ENCODE measurements at regions not wholly inside any gene's neighbourhood (a gene's known extent, or its start where the extent isn't known, plus 50 kb on each side); places are given as distances from the start of the nearest gene placed in this dataset.

DNA sequence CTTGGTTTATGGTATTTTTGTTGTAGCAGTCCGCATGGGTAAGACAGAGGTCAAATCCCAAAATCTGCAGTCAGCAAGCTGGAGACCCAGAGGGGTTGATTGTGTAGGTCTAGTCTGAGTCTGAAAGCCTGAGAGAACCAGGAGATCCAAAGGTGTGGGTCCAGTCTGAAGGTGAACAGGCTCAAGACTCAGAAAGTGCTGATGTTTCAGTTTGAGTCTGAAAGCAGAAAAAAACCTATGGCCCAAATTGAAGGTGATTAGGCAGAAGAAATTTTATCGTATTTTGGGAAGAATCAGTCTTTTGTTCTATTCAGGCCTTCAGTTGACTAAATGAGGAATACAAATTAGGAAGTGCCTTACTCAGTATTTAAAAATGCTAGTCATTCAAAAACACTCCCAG, 807.8 kb upstream of the FOXG1 start:
- no peaks in the 10 kb centered on the region for H3K36me3 ChIP-seq (ENCODE audit: insufficient read depth, low read length)
- no peaks in the 10 kb centered on the region for H3K27me3 ChIP-seq (ENCODE audit: insufficient read depth, low read length)
- no peaks in the 10 kb centered on the region for H3K79me2 ChIP-seq (ENCODE audit: control insufficient read depth, insufficient read depth, low read length, unreplicated experiment)
- H3K27ac ChIP-seq (ENCODE audit: low read depth, low read length) = no peak overlapping the region
- H3K4me1 ChIP-seq (ENCODE audit: control insufficient read depth, insufficient read depth, low read length, unreplicated experiment) = no peaks in the 10 kb centered on the region
- no peak overlapping the region for H3K4me3 ChIP-seq (ENCODE audit: low read depth, low read length)
- H2AFZ ChIP-seq (ENCODE audit: low read length, unreplicated experiment) = no peak overlapping the region

DNA sequence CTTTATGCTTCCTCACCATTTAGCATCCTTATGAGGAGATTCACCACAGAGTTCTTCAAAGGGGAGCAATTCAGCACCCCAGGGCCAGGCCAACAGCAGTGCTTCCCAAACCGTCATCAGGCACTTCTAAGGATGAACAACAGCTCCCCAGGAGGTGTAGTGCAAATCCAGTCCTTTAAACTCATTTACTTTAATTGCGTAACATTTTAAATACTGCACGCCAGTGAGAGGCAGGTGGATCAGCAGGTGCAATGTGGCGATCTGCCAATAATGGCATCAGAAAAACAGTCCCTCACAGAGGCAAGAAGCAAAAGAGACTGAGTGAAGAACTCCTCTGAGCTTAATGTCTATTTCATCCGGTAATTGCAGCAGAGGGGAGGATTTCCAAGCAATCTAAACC, 770.9 kb upstream of the FOXG1 start:
- Histone ChIP-seq H3K4me3 (ENCODE audit: low read depth, low read length) (no peak overlapping the region), H3K27ac (ENCODE audit: low read depth, low read length) (no peak overlapping the region), H3K36me3 (ENCODE audit: insufficient read depth, low read length) (no peaks in the 10 kb centered on the region), H3K79me2 (ENCODE audit: control insufficient read depth, insufficient read depth, low read length, unreplicated experiment) (no peaks in the 10 kb centered on the region), H2AFZ (ENCODE audit: low read length, unreplicated experiment) (no peak overlapping the region), H3K27me3 (ENCODE audit: insufficient read depth, low read length) (no peaks in the 10 kb centered on the region), H3K4me1 (ENCODE audit: control insufficient read depth, insufficient read depth, low read length, unreplicated experiment) (no peaks in the 10 kb centered on the region)

- Histone ChIP-seq H3K36me3 (ENCODE audit: insufficient read depth, low read length) (no peaks in the 10 kb centered on the region), H3K27ac (ENCODE audit: low read depth, low read length) (no peak overlapping the region), H2AFZ (ENCODE audit: low read length, unreplicated experiment) (no peak overlapping the region), H3K4me3 (ENCODE audit: low read depth, low read length) (no peak overlapping the region), H3K79me2 (ENCODE audit: control insufficient read depth, insufficient read depth, low read length, unreplicated experiment) (no peaks in the 10 kb centered on the region), H3K4me1 (ENCODE audit: control insufficient read depth, insufficient read depth, low read length, unreplicated experiment) (no peaks in the 10 kb centered on the region), H3K27me3 (ENCODE audit: insufficient read depth, low read length) (no peaks in the 10 kb centered on the region)
These were observed 765.6 kb upstream of the FOXG1 start for GRCh38 chr14:28001002-28001401.

DNA sequence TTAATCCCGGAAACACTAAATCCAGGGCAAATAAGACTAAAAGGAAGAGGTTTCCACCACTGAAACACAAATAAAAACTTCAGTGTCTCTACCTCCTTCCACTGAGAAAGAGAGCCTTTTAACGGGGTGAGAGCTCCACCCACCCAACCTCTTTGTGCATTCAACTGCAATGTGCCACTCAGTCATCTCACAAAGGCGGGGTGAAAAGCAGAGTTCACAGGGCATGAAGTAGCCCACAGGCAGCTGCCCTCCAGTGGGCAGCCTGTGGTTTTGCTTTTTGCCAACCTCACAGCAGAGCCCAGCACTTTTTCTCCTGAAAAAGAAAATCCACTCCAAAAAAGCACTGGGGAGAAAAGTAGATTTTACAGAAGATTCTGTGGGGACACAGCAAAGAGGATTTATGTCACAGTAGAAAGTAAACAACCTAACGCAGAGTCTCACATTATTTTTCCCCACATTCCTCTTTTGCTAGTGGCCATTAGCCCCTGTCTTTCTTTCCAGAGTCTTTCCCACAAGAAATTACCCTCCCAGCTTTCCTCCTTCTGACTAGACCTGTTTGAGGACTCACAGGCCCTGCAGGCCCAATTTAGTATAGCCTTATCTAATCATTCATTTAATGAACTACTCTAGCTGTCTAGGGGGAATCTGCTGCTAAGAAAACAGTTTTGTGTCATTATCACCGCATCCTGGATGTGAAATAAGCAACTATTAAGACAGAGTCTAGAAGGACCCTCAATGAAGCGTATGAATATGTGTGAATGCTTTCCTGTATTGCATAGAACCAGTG, 753.8 kb upstream of the FOXG1 start:
- Histone ChIP-seq H2AFZ (ENCODE audit: low read length, unreplicated experiment) (no peak overlapping the region), H3K36me3 (ENCODE audit: insufficient read depth, low read length) (no peaks in the 10 kb centered on the region), H3K79me2 (ENCODE audit: control insufficient read depth, insufficient read depth, low read length, unreplicated experiment) (no peaks in the 10 kb centered on the region), H3K27me3 (ENCODE audit: insufficient read depth, low read length) (no peaks in the 10 kb centered on the region), H3K4me1 (ENCODE audit: control insufficient read depth, insufficient read depth, low read length, unreplicated experiment) (no peaks in the 10 kb centered on the region), H3K27ac (ENCODE audit: low read depth, low read length) (no peak overlapping the region), H3K4me3 (ENCODE audit: low read depth, low read length) (no peak overlapping the region)

DNA sequence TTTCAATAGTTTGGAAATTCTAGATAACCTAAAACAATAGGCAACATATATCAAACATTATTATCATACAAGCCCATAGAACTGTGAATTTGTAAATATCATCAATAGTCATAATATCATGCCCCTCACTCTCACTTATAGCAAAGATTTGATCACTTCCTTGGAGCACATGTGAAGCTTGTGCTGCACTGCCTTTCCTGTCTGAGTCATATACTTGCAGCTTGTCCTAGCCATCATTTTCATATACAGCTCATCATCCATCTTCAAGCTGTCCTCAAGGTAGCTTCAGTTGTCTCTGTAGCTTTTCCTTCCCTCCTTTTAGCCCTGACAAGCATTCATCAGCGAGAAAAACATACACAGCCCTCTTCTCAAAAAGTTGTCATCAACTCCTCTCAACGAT, 746.5 kb upstream of the FOXG1 start:
- Histone ChIP-seq H3K79me2 (ENCODE audit: control insufficient read depth, insufficient read depth, low read length, unreplicated experiment) (no peaks in the 10 kb centered on the region), H3K27me3 (ENCODE audit: insufficient read depth, low read length) (no peaks in the 10 kb centered on the region), H3K27ac (ENCODE audit: low read depth, low read length) (no peak overlapping the region), H3K4me1 (ENCODE audit: control insufficient read depth, insufficient read depth, low read length, unreplicated experiment) (no peaks in the 10 kb centered on the region), H2AFZ (ENCODE audit: low read length, unreplicated experiment) (no peak overlapping the region), H3K36me3 (ENCODE audit: insufficient read depth, low read length) (no peaks in the 10 kb centered on the region), H3K4me3 (ENCODE audit: low read depth, low read length) (no peak overlapping the region)

DNA sequence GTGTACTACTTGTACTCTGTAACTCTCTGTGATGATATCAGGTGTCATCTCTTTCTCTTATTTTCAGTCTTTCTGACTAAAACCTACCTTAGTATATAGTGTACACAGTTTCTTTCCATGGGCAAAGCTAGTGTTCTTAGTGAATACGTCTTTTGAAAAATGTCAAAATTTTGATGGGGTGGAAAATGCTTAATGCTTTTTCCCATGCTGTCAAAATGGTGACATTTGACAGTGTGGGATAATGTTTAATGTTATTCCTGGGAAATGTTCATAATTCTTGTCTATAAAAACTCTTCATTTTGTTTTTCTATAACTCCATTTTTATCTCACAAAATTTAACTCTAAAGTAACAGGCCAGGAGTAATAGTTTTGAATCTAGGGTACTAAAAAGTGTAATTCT, 742.7 kb upstream of the FOXG1 start:
- no peak overlapping the region for H2AFZ ChIP-seq (ENCODE audit: low read length, unreplicated experiment)
- H3K4me3 ChIP-seq (ENCODE audit: low read depth, low read length) = no peak overlapping the region
- no peak overlapping the region for H3K27ac ChIP-seq (ENCODE audit: low read depth, low read length)
- H3K4me1 ChIP-seq (ENCODE audit: control insufficient read depth, insufficient read depth, low read length, unreplicated experiment) = no peaks in the 10 kb centered on the region
- H3K79me2 ChIP-seq (ENCODE audit: control insufficient read depth, insufficient read depth, low read length, unreplicated experiment) = no peaks in the 10 kb centered on the region
- no peaks in the 10 kb centered on the region for H3K36me3 ChIP-seq (ENCODE audit: insufficient read depth, low read length)
- H3K27me3 ChIP-seq (ENCODE audit: insufficient read depth, low read length) = no peaks in the 10 kb centered on the region

GRCh38 chr14:28052251-28052650, 714.3 kb upstream of the FOXG1 start:
- Histone ChIP-seq H2AFZ (ENCODE audit: low read length, unreplicated experiment) (no peak overlapping the region), H3K79me2 (ENCODE audit: control insufficient read depth, insufficient read depth, low read length, unreplicated experiment) (no peaks in the 10 kb centered on the region), H3K36me3 (ENCODE audit: insufficient read depth, low read length) (no peaks in the 10 kb centered on the region), H3K27me3 (ENCODE audit: insufficient read depth, low read length) (no peaks in the 10 kb centered on the region), H3K4me3 (ENCODE audit: low read depth, low read length) (no peak overlapping the region), H3K4me1 (ENCODE audit: control insufficient read depth, insufficient read depth, low read length, unreplicated experiment) (no peaks in the 10 kb centered on the region), H3K27ac (ENCODE audit: low read depth, low read length) (no peak overlapping the region)

DNA sequence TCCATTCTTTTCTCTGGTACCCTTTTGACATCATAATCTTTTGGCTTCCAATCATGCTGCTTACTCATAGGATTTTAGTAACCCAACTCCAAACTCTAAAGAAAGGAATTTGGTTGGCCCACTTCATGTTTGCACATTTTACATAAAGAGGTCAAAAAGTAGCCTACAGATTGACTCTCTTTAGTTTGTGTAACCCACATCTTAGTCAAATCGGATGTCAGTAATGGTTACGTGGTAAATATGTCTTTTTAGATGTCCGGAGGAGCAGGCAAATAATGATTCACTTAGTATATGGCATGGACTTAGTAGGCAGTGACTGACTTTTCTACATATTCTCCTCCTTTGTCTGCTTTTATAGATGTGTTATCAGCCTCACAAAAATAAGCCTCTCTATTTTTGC, 711.6 kb upstream of the FOXG1 start:
- no peak overlapping the region for H3K4me3 ChIP-seq (ENCODE audit: low read depth, low read length)
- no peaks in the 10 kb centered on the region for H3K4me1 ChIP-seq (ENCODE audit: control insufficient read depth, insufficient read depth, low read length, unreplicated experiment)
- H3K79me2 ChIP-seq (ENCODE audit: control insufficient read depth, insufficient read depth, low read length, unreplicated experiment) = no peaks in the 10 kb centered on the region
- no peak overlapping the region for H3K27ac ChIP-seq (ENCODE audit: low read depth, low read length)
- H3K27me3 ChIP-seq (ENCODE audit: insufficient read depth, low read length) = no peaks in the 10 kb centered on the region
- H2AFZ ChIP-seq (ENCODE audit: low read length, unreplicated experiment) = no peak overlapping the region
- no peaks in the 10 kb centered on the region for H3K36me3 ChIP-seq (ENCODE audit: insufficient read depth, low read length)

DNA sequence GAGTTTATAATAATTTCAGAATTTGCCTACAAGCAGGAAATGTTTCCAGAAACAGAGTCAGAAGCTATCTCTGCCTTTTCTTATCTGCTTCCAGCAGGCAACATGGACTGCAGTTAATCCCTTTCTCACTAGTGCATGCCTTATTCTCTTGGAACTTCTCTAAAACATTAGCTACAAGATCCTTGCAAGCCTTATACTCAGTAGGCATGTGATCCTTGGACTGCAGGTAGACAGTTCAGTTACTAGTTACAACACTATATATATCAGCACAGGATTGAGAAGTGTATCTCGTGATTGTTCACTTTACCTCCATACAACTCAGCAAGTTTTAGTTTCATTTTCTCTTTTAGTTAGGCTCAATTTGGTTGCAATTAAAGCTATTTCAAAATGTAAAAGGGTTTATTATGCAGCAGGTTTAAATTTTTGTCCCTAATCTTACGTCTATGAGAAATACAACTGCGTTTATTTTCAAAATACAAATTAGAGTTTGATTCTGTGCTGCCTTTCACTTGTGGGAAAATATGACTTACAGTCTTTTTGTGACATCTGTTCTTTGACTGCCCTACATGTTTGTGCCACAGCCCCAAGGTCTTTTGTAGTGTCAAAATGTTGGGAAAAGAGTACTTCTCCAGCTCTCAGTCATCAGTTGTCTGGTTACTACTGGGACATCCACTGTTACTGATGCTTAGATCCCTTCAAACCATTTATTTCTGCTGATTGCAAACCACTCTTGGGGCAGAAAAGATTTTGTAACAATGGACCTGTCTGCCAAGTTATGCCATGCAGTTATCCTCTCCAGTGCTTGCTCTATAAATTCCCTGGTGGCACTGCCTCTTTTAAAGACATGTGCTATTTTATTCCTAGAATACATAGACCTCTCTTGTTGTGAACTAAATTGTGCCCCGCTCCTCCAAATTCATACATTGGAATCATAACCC, 709.0 kb upstream of the FOXG1 start:
- Histone ChIP-seq H3K4me1 (ENCODE audit: control insufficient read depth, insufficient read depth, low read length, unreplicated experiment) (no peaks in the 10 kb centered on the region), H3K27ac (ENCODE audit: low read depth, low read length) (no peak overlapping the region), H2AFZ (ENCODE audit: low read length, unreplicated experiment) (peak overlapping the region; percentile 23), H3K27me3 (ENCODE audit: insufficient read depth, low read length) (no peaks in the 10 kb centered on the region), H3K36me3 (ENCODE audit: insufficient read depth, low read length) (no peaks in the 10 kb centered on the region), H3K4me3 (ENCODE audit: low read depth, low read length) (peak overlapping the region; percentile 73), H3K79me2 (ENCODE audit: control insufficient read depth, insufficient read depth, low read length, unreplicated experiment) (no peaks in the 10 kb centered on the region)

DNA sequence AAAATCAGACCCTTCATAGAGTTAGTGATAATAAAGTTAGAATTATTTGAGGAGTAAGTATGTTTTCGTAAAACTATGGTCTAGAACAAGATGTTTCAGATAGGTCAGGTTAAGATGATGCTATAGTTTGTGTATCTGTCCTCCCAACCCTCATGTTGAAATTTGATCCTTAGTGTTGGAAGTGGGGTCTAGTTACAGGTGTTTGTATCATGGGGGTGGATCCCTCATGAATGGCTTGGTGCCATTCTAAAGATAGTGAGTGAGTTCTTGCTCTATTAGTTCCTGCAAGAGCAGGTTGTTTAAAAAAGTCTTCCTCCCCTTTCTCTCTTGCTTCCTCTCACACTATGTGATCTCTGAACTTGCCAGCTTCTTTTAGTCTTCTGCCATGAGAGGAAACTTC, 707.3 kb upstream of the FOXG1 start:
- Histone ChIP-seq H3K4me3 (ENCODE audit: low read depth, low read length) (no peak overlapping the region), H2AFZ (ENCODE audit: low read length, unreplicated experiment) (no peak overlapping the region), H3K4me1 (ENCODE audit: control insufficient read depth, insufficient read depth, low read length, unreplicated experiment) (no peaks in the 10 kb centered on the region), H3K79me2 (ENCODE audit: control insufficient read depth, insufficient read depth, low read length, unreplicated experiment) (no peaks in the 10 kb centered on the region), H3K36me3 (ENCODE audit: insufficient read depth, low read length) (no peaks in the 10 kb centered on the region), H3K27me3 (ENCODE audit: insufficient read depth, low read length) (no peaks in the 10 kb centered on the region), H3K27ac (ENCODE audit: low read depth, low read length) (no peak overlapping the region)

GRCh38 chr14:28061006-28061405, 705.6 kb upstream of the FOXG1 start:
- no peaks in the 10 kb centered on the region for H3K36me3 ChIP-seq (ENCODE audit: insufficient read depth, low read length)

More at GRCh38 chr14:28061006-28061405, 705.6 kb upstream of the FOXG1 start:
- Histone ChIP-seq H3K27me3 (ENCODE audit: insufficient read depth, low read length) (no peaks in the 10 kb centered on the region), H3K79me2 (ENCODE audit: control insufficient read depth, insufficient read depth, low read length, unreplicated experiment) (no peaks in the 10 kb centered on the region), H3K4me1 (ENCODE audit: control insufficient read depth, insufficient read depth, low read length, unreplicated experiment) (no peaks in the 10 kb centered on the region), H3K27ac (ENCODE audit: low read depth, low read length) (no peak overlapping the region), H2AFZ (ENCODE audit: low read length, unreplicated experiment) (no peak overlapping the region), H3K4me3 (ENCODE audit: low read depth, low read length) (no peak overlapping the region)

All from ACC112 (cell line).